Activated naive CD8-positive, alpha-beta T cell treated with anti-CD3 and anti-CD28 coated beads, Interleukin-2, amount 50 U/mL, for 24 hours (primary cell): ENCODE measurements at regions not wholly inside any gene's neighbourhood (a gene's known extent, or its start where the extent isn't known, plus 50 kb on each side); places are given as distances from the start of the nearest gene placed in this dataset.
"Not testable (repeated sequence)": the region's sequence is repeated elsewhere in the genome, so short reads cannot be mapped to it uniquely, and the experiment has no call there.

ENCODE experiments used
- ATAC-seq: fragments of 150-1000 bp; cut with Tn5 transposase; one replicate; pipeline ENCODE4 v1.10.0; 2021
- DNase-seq: peaks from one replicate; pipeline ENCODE4 v3.0.0; 2021
- H3K27ac Mint-ChIP-seq: one replicate; pipeline ENCODE4 v1.8.0; 2021; ENCODE audit warnings: mild to moderate bottlenecking, mixed read lengths
- H3K27me3 Mint-ChIP-seq: one replicate; pipeline ENCODE4 v1.8.0; 2021; ENCODE audit warnings: mixed read lengths
- H3K36me3 Mint-ChIP-seq: one replicate; pipeline ENCODE4 v1.8.0; 2021; ENCODE audit warnings: low read depth, mixed read lengths
- H3K4me1 Mint-ChIP-seq: one replicate; pipeline ENCODE4 v1.8.0; 2021; ENCODE audit warnings: mixed read lengths
- H3K4me3 Mint-ChIP-seq: one replicate; pipeline ENCODE4 v1.8.0; 2021; ENCODE audit warnings: mild to moderate bottlenecking, moderate library complexity, mixed read lengths
- H3K9me3 Mint-ChIP-seq: one replicate; pipeline ENCODE4 v1.8.0; 2021; ENCODE audit warnings: mixed read lengths

- not testable (repeated sequence) for H3K4me3 Mint-ChIP-seq, ATAC-seq, H3K9me3 Mint-ChIP-seq, H3K27ac Mint-ChIP-seq, H3K36me3 Mint-ChIP-seq, H3K27me3 Mint-ChIP-seq, H3K4me1 Mint-ChIP-seq, DNase-seq
These were observed 676.4 kb upstream of the ZNF337 start for GRCh38 chr20:26373066-26373465.

GRCh38 chr20:26354511-26354910, 657.9 kb upstream of the ZNF337 start:
- H3K4me1 Mint-ChIP-seq: peaks cover 26% of the 10 kb centered on the region
- H3K9me3 Mint-ChIP-seq: peaks cover 5% of the 10 kb centered on the region
- H3K4me3 Mint-ChIP-seq: no peak overlapping the region

GRCh38 chr20:26347396-26347795, 650.7 kb upstream of the ZNF337 start:
- DNase-seq (no peak), ATAC-seq (no peak)
- peaks cover 22% of the 10 kb centered on the region for H3K9me3 Mint-ChIP-seq
- no peak overlapping the region for H3K27ac Mint-ChIP-seq
- no peaks in the 10 kb centered on the region for H3K27me3 Mint-ChIP-seq
- peaks cover 47% of the 10 kb centered on the region for H3K4me1 Mint-ChIP-seq
- peaks cover 12% of the 10 kb centered on the region for H3K36me3 Mint-ChIP-seq
- H3K4me3 Mint-ChIP-seq: no peak overlapping the region

More at GRCh38 chr20:26354511-26354910, 657.9 kb upstream of the ZNF337 start:
- no peaks in the 10 kb centered on the region for H3K27me3 Mint-ChIP-seq
- DNase-seq (no peak), ATAC-seq (no peak)
- H3K27ac Mint-ChIP-seq: no peak overlapping the region
- H3K36me3 Mint-ChIP-seq: peaks cover 9% of the 10 kb centered on the region

- Mint-ChIP-seq H3K27ac (peak overlapping the region; percentile 59), H3K4me1 (peaks cover 61% of the 10 kb centered on the region), H3K9me3 (peaks cover 43% of the 10 kb centered on the region), H3K36me3 (peaks cover 15% of the 10 kb centered on the region)
- not testable (repeated sequence) for H3K4me3 Mint-ChIP-seq, ATAC-seq, H3K27me3 Mint-ChIP-seq, DNase-seq
These were observed 643.9 kb upstream of the ZNF337 start for GRCh38 chr20:26340460-26341065.

- ATAC-seq (no peak), DNase-seq (no peak)
- H3K36me3 Mint-ChIP-seq: peaks cover 39% of the 10 kb centered on the region
- H3K27ac Mint-ChIP-seq: no peak overlapping the region
- peaks cover 27% of the 10 kb centered on the region for H3K4me1 Mint-ChIP-seq
- H3K4me3 Mint-ChIP-seq: no peak overlapping the region
- H3K9me3 Mint-ChIP-seq: peaks cover 10% of the 10 kb centered on the region
- no peaks in the 10 kb centered on the region for H3K27me3 Mint-ChIP-seq
These were observed 627.5 kb upstream of the ZNF337 start for GRCh38 chr20:26324177-26324576.

GRCh38 chr20:26315054-26315453, 618.4 kb upstream of the ZNF337 start:
- Mint-ChIP-seq H3K36me3 (peaks cover 26% of the 10 kb centered on the region), H3K27ac (no peak overlapping the region), H3K27me3 (no peaks in the 10 kb centered on the region), H3K4me1 (peaks cover 35% of the 10 kb centered on the region), H3K4me3 (no peak overlapping the region), H3K9me3 (no peaks in the 10 kb centered on the region)
- no peak for DNase-seq
- no peak for ATAC-seq

GRCh38 chr20:26309720-26310119, 613.1 kb upstream of the ZNF337 start:
- Mint-ChIP-seq H3K27ac (peak overlapping the region; percentile 46), H3K4me1 (peaks cover 68% of the 10 kb centered on the region), H3K36me3 (peaks cover 46% of the 10 kb centered on the region)
- not testable (repeated sequence) for H3K9me3 Mint-ChIP-seq, H3K4me3 Mint-ChIP-seq, H3K27me3 Mint-ChIP-seq, DNase-seq, ATAC-seq

- peaks cover 63% of the 10 kb centered on the region for H3K4me1 Mint-ChIP-seq
- peaks cover 46% of the 10 kb centered on the region for H3K36me3 Mint-ChIP-seq
- no peak for DNase-seq
- H3K4me3 Mint-ChIP-seq: peak overlapping the region; percentile 0
- H3K27ac Mint-ChIP-seq: peak overlapping the region; percentile 46
- H3K9me3 Mint-ChIP-seq: peaks cover 4% of the 10 kb centered on the region
- H3K27me3 Mint-ChIP-seq: no peaks in the 10 kb centered on the region
- no peak for ATAC-seq
These were observed 612.3 kb upstream of the ZNF337 start for GRCh38 chr20:26308961-26309360.

GRCh38 chr20:26295006-26295405, 598.4 kb upstream of the ZNF337 start:
- Mint-ChIP-seq H3K27me3 (no peaks in the 10 kb centered on the region), H3K36me3 (peaks cover 21% of the 10 kb centered on the region), H3K4me3 (no peak overlapping the region), H3K4me1 (peaks cover 51% of the 10 kb centered on the region), H3K27ac (no peak overlapping the region), H3K9me3 (peaks cover 3% of the 10 kb centered on the region)
- no peak for ATAC-seq
- no peak for DNase-seq

GRCh38 chr20:26288379-26289061, 591.9 kb upstream of the ZNF337 start:
- Mint-ChIP-seq H3K27ac (peak overlapping the region; percentile 40), H3K36me3 (peaks cover 27% of the 10 kb centered on the region), H3K4me1 (peaks cover 68% of the 10 kb centered on the region), H3K4me3 (peak overlapping the region; percentile 38)
- not testable (repeated sequence) for H3K27me3 Mint-ChIP-seq, DNase-seq, ATAC-seq, H3K9me3 Mint-ChIP-seq

GRCh38 chr20:26279238-26279637, 582.6 kb upstream of the ZNF337 start:
- H3K9me3 Mint-ChIP-seq: no peaks in the 10 kb centered on the region
- no peaks in the 10 kb centered on the region for H3K27me3 Mint-ChIP-seq
- peaks cover 29% of the 10 kb centered on the region for H3K36me3 Mint-ChIP-seq
- H3K27ac Mint-ChIP-seq: peak overlapping the region; percentile 55
- peaks cover 58% of the 10 kb centered on the region for H3K4me1 Mint-ChIP-seq
- no peak for DNase-seq
- no peak overlapping the region for H3K4me3 Mint-ChIP-seq
- no peak for ATAC-seq

GRCh38 chr20:26277339-26277738, 580.7 kb upstream of the ZNF337 start:
- ATAC-seq (no peak), DNase-seq (no peak)
- Mint-ChIP-seq H3K9me3 (no peaks in the 10 kb centered on the region), H3K4me3 (no peak overlapping the region), H3K4me1 (peaks cover 42% of the 10 kb centered on the region), H3K27me3 (no peaks in the 10 kb centered on the region), H3K36me3 (peaks cover 29% of the 10 kb centered on the region), H3K27ac (no peak overlapping the region)

GRCh38 chr20:26276554-26277210, 580.0 kb upstream of the ZNF337 start:
- H3K27ac Mint-ChIP-seq: no peak overlapping the region
- no peaks in the 10 kb centered on the region for H3K27me3 Mint-ChIP-seq
- no peaks in the 10 kb centered on the region for H3K9me3 Mint-ChIP-seq
- ATAC-seq: no peak
- DNase-seq: no peak
- H3K4me1 Mint-ChIP-seq: peaks cover 37% of the 10 kb centered on the region
- H3K4me3 Mint-ChIP-seq: no peak overlapping the region
- H3K36me3 Mint-ChIP-seq: peaks cover 27% of the 10 kb centered on the region

GRCh38 chr20:26268762-26269161, 572.1 kb upstream of the ZNF337 start:
- H3K27ac Mint-ChIP-seq, H3K4me3 Mint-ChIP-seq, DNase-seq, H3K9me3 Mint-ChIP-seq, ATAC-seq, H3K36me3 Mint-ChIP-seq, H3K4me1 Mint-ChIP-seq, H3K27me3 Mint-ChIP-seq: not testable (repeated sequence)

- H3K27me3 Mint-ChIP-seq, H3K27ac Mint-ChIP-seq, H3K4me3 Mint-ChIP-seq, ATAC-seq, H3K9me3 Mint-ChIP-seq, H3K4me1 Mint-ChIP-seq, DNase-seq, H3K36me3 Mint-ChIP-seq: not testable (repeated sequence)
These were observed 564.3 kb upstream of the ZNF337 start for GRCh38 chr20:26260925-26261324.
